Erythroblast (primary cell): ENCODE measurements at regions not wholly inside any gene's neighbourhood (a gene's known extent, or its start where the extent isn't known, plus 50 kb on each side); places are given as distances from the start of the nearest gene placed in this dataset.

Experiments
- DNase-seq, 2 experiments: peaks; one replicate each; lab custom pipeline; 2025; lab: John Stamatoyannopoulos, UW
- GATA1 ChIP-seq: IDR thresholded peaks from 2 replicates; pipeline ENCODE4 v1.6.1; 2011; ENCODE audit warnings: low read depth, mild to moderate bottlenecking, control low read depth, low read length, moderate library complexity
- POLR2A ChIP-seq: IDR thresholded peaks from 2 replicates; pipeline ENCODE4 v1.6.1; 2011; ENCODE audit warnings: mild to moderate bottlenecking, low read length

- no peak for TF ChIP-seq POLR2A
- no peak for TF ChIP-seq GATA1
- no peak for DNase-seq
Observed at GRCh38 chr2:128834207-128834879, 515.7 kb upstream of the HS6ST1 start.

GRCh38 chr2:128834880-128835252 lies 516.2 kb upstream of the HS6ST1 start:
- DNase-seq: no peak
- TF ChIP-seq POLR2A (no peak), GATA1 (no peak)

GRCh38 chr2:128835342-128835855 lies 516.7 kb upstream of the HS6ST1 start:
- DNase-seq: no peak
- TF ChIP-seq POLR2A: no peak
- no peak for TF ChIP-seq GATA1

GRCh38 chr2:128835974-128836373 lies 517.3 kb upstream of the HS6ST1 start:
- DNase-seq: no peak
- TF ChIP-seq GATA1 (no peak), POLR2A (no peak)

GRCh38 chr2:128836559-128837100 lies 518.0 kb upstream of the HS6ST1 start:
- TF ChIP-seq POLR2A: no peak
- no peak for TF ChIP-seq GATA1
- DNase-seq: no peak

- no peak for DNase-seq
Observed at GRCh38 chr2:128838244-128838643, 519.6 kb upstream of the HS6ST1 start.

GRCh38 chr2:128841803-128842202 lies 523.1 kb upstream of the HS6ST1 start:
- TF ChIP-seq GATA1 (no peak), POLR2A (no peak)
- DNase-seq: no peak

More at GRCh38 chr2:128838244-128838643, 519.6 kb upstream of the HS6ST1 start:
- TF ChIP-seq GATA1 (no peak), POLR2A (no peak)

GRCh38 chr2:128867311-128867710 lies 548.6 kb upstream of the HS6ST1 start:
- TF ChIP-seq POLR2A (no peak), GATA1 (no peak)
- DNase-seq: no peak

- no peak for TF ChIP-seq POLR2A
- no peak for TF ChIP-seq GATA1
- DNase-seq: no peak
Observed at GRCh38 chr2:128867936-128868636, 549.4 kb upstream of the HS6ST1 start.

GRCh38 chr2:128868686-128869551 lies 550.3 kb upstream of the HS6ST1 start:
- TF ChIP-seq POLR2A: no peak
- no peak for TF ChIP-seq GATA1
- no peak for DNase-seq

GRCh38 chr2:128874608-128875007 lies 555.9 kb upstream of the HS6ST1 start:
- no peak for DNase-seq
- TF ChIP-seq GATA1: no peak

- no peak for TF ChIP-seq GATA1
- no peak for TF ChIP-seq POLR2A
Observed at GRCh38 chr2:128876986-128877983, 558.6 kb upstream of the HS6ST1 start.

GRCh38 chr2:128879161-128879560 lies 560.5 kb upstream of the HS6ST1 start:
- TF ChIP-seq POLR2A (no peak), GATA1 (no peak)
- DNase-seq: no peak

More at GRCh38 chr2:128876986-128877983, 558.6 kb upstream of the HS6ST1 start:
- DNase-seq: no peak
